CD14-positive monocyte (primary cell): ENCODE measurements at regions not wholly inside any gene's neighbourhood (a gene's known extent, or its start where the extent isn't known, plus 50 kb on each side); places are given as distances from the start of the nearest gene placed in this dataset.

ENCODE experiments used
- DNase-seq, 3 donors: peaks; one replicate each; pipeline ENCODE4 v3.0.0-alpha.2; 2011 to 2022
- H2AFZ ChIP-seq: 2 replicates; pipeline ENCODE4 v1.6.0; 2012; ENCODE audit warnings: mild to moderate bottlenecking, low read depth, low read length, inconsistent platforms; ENCODE audit not compliant: insufficient read depth, poor library complexity, severe bottlenecking
- H3K27ac ChIP-seq, 2 donors: 1 replicate in 1 of 2; 2 replicates in 1 of 2; pipeline ENCODE4 v1.5.1; 2012 to 2013; ENCODE audit warnings: low read length in 2 of 2, control low read depth in 1 of 2, inconsistent platforms in 1 of 2, low read depth in 1 of 2, mild to moderate bottlenecking in 1 of 2
- H3K27me3 ChIP-seq, 2 donors: one replicate each; pipeline versions ENCODE4 v1.6.0 to v1.6.1; 2011 to 2013; ENCODE audit warnings: low read length in 2 of 2; ENCODE audit not compliant: control insufficient read depth in 2 of 2, insufficient read depth in 2 of 2
- H3K36me3 ChIP-seq, 2 donors: replicated peaks in 1 of 2; 1 replicate in 1 of 2; 2 replicates in 1 of 2; pipeline versions ENCODE4 v1.5.1 to v1.6.1; 2012 to 2013; ENCODE audit warnings: low read length in 2 of 2, control low read depth in 1 of 2, inconsistent platforms in 1 of 2, mild to moderate bottlenecking in 1 of 2; ENCODE audit not compliant: insufficient read depth in 2 of 2, control insufficient read depth in 1 of 2
- H3K4me1 ChIP-seq, 2 donors: 1 replicate in 1 of 2; 2 replicates in 1 of 2; pipeline versions ENCODE4 v1.5.1 to v1.6.1; 2012 to 2013; ENCODE audit warnings: low read length in 2 of 2, control low read depth in 1 of 2, inconsistent platforms in 1 of 2, mild to moderate bottlenecking in 1 of 2, moderate library complexity in 1 of 2; ENCODE audit not compliant: insufficient read depth in 2 of 2, control insufficient read depth in 1 of 2
- H3K4me2 ChIP-seq: replicated peaks from 2 replicates; pipeline ENCODE3; 2012; ENCODE audit warnings: low read length, moderate library complexity, mild to moderate bottlenecking; ENCODE audit not compliant: poor library complexity, severe bottlenecking; ENCODE audit errors: extremely low read depth
- H3K4me3 ChIP-seq, 3 experiments: fragments of 200-600 bp in 1 of 3; sonication (generic) in 1 of 3; replicated peaks in 1 of 3; 1 replicate in 2 of 3; 2 replicates in 1 of 3; pipeline ENCODE4 v1.5.1; 2011 to 2013; ENCODE audit warnings: low read length in 3 of 3, mild to moderate bottlenecking in 3 of 3, control low read depth in 2 of 3, low read depth in 2 of 3, inconsistent platforms in 1 of 3, moderate library complexity in 1 of 3
- H3K79me2 ChIP-seq: 2 replicates; pipeline ENCODE4 v1.6.0; 2012; ENCODE audit warnings: mild to moderate bottlenecking, control low read depth, inconsistent platforms, low read length, moderate library complexity; ENCODE audit not compliant: insufficient read depth
- H3K9ac ChIP-seq: 2 replicates; pipeline ENCODE4 v1.6.0; 2017; ENCODE audit warnings: low read length, mild to moderate bottlenecking; ENCODE audit not compliant: insufficient read depth, poor library complexity, severe bottlenecking
- H3K9me3 ChIP-seq, 2 donors: replicated peaks in 1 of 2; 1 replicate in 1 of 2; 2 replicates in 1 of 2; pipeline versions ENCODE4 v1.5.1 to v1.6.1; 2012 to 2013; ENCODE audit warnings: low read length in 2 of 2, control low read depth in 1 of 2; ENCODE audit not compliant: control insufficient read depth in 1 of 2, insufficient read depth in 1 of 2
- H4K20me1 ChIP-seq: 2 replicates; pipeline ENCODE4 v1.6.0; 2012; ENCODE audit warnings: mild to moderate bottlenecking, low read length, control low read depth, moderate library complexity; ENCODE audit not compliant: insufficient read depth
- H3K27ac Mint-ChIP-seq, 7 donors: one replicate each; pipeline ENCODE4 v1.8.0; 2020; ENCODE audit warnings: mild to moderate bottlenecking in 7 of 7, mixed read lengths in 7 of 7, moderate library complexity in 6 of 7, inconsistent platforms in 2 of 7
- H3K27me3 Mint-ChIP-seq, 3 donors: one replicate each; pipeline ENCODE4 v1.8.0; 2021 to 2022; ENCODE audit warnings: low read depth in 3 of 3, mild to moderate bottlenecking in 3 of 3, mixed read lengths in 3 of 3, moderate library complexity in 3 of 3, inconsistent platforms in 1 of 3
- H3K36me3 Mint-ChIP-seq, 2 donors: one replicate each; pipeline ENCODE4 v1.8.0; 2020; ENCODE audit warnings: mixed read lengths in 2 of 2, inconsistent platforms in 1 of 2, mild to moderate bottlenecking in 1 of 2
- H3K4me1 Mint-ChIP-seq: one replicate; pipeline ENCODE4 v1.8.0; 2020; ENCODE audit warnings: mild to moderate bottlenecking, mixed read lengths
- H3K4me3 Mint-ChIP-seq, 2 donors: one replicate each; pipeline ENCODE4 v1.8.0; 2020; ENCODE audit warnings: mild to moderate bottlenecking in 2 of 2, mixed read lengths in 2 of 2, moderate library complexity in 1 of 2
- H3K9me3 Mint-ChIP-seq, 7 donors: one replicate each; pipeline ENCODE4 v1.8.0; 2020 to 2022; ENCODE audit warnings: mixed read lengths in 7 of 7, mild to moderate bottlenecking in 6 of 7, moderate library complexity in 6 of 7, inconsistent platforms in 2 of 7
- CTCF ChIP-seq: fragments of 200-600 bp; IDR thresholded peaks from one replicate; pipeline ENCODE4 v1.8.0; 2022; ENCODE audit warnings: antibody characterized with exemption, mild to moderate bottlenecking
- WGBS: methylation state at CpG from one replicate; pipeline ENCODE4 v1.1.5; 2013; ENCODE audit warnings: missing lambda C conversion rate; ENCODE audit not compliant: insufficient coverage; 5-methylcytosine and 5-hydroxymethylcytosine counted together
- intact Hi-C, 2 donors: fragments of 100-400 bp; cut with micrococcal nuclease; formaldehyde crosslinking; loops; one replicate each; pipeline versions ENCODE4 v1.15.0 to v1.15.1; 2023

- Histone ChIP-seq H3K4me3 (no peak overlapping the region), H3K27ac (no peak overlapping the region), H3K9me3 (no peaks in the 10 kb centered on the region), H3K79me2 (no peaks in the 10 kb centered on the region), H4K20me1 (no peaks in the 10 kb centered on the region), H3K9ac (no peak overlapping the region), H3K36me3 (no peaks in the 10 kb centered on the region), H3K27me3 (no peaks in the 10 kb centered on the region), H2AFZ (no peak overlapping the region), H3K4me1 (no peaks in the 10 kb centered on the region), H3K4me2 (no peak overlapping the region)
- peaks cover 0 to 5% (median 3%) of the 10 kb centered on the region in 7 donors for H3K9me3 Mint-ChIP-seq
- H3K4me3 Mint-ChIP-seq = no peak overlapping the region
- no peak for TF ChIP-seq CTCF
- WGBS = no CpG with 5 or more reads among the region's 1 CpG
- intact Hi-C loops = no loop called here
- H3K36me3 Mint-ChIP-seq = no peaks in the 10 kb centered on the region
- H3K27me3 Mint-ChIP-seq = peaks cover 0 to 2% (median 0%) of the 10 kb centered on the region in 3 donors
- H3K4me1 Mint-ChIP-seq = peaks cover 10% of the 10 kb centered on the region
- no peak for DNase-seq
- peak overlapping the region in 1 of 7 donors; percentile 32 for H3K27ac Mint-ChIP-seq
These were observed 115.4 kb upstream of the RPS6KA3 start for GRCh38 chrX:20382082-20382481.

- no peaks in the 10 kb centered on the region for H4K20me1 ChIP-seq
- no CpG with 5 or more reads among the region's 3 CpGs for WGBS
- peaks cover 0 to 3% (median 2%) of the 10 kb centered on the region in 3 donors for H3K27me3 Mint-ChIP-seq
- peak overlapping the region in 2 of 7 donors; percentile 36 to 45 for H3K27ac Mint-ChIP-seq
- no peaks in the 10 kb centered on the region for H3K9me3 ChIP-seq
- no peak overlapping the region for H2AFZ ChIP-seq
- no peak overlapping the region for H3K4me2 ChIP-seq
- H3K36me3 ChIP-seq = no peaks in the 10 kb centered on the region
- peak in 1 of 3 donors; percentile 46 for DNase-seq
- no peaks in the 10 kb centered on the region for H3K79me2 ChIP-seq
- intact Hi-C loops = loop anchor here in 1 of 2 donors (10.0 kb wide), 1 partner anchor 114 kb away; the partner anchor contains the start of gene RPS6KA3
- no peaks in the 10 kb centered on the region for H3K36me3 Mint-ChIP-seq
- peaks cover 25 to 29% of the 10 kb centered on the region in 2 donors for H3K4me1 ChIP-seq
- no peak overlapping the region for H3K4me3 ChIP-seq
- no peak overlapping the region for H3K27ac ChIP-seq
- no peak overlapping the region for H3K4me3 Mint-ChIP-seq
- peaks cover 33% of the 10 kb centered on the region for H3K4me1 Mint-ChIP-seq
- peaks cover 0 to 5% (median 3%) of the 10 kb centered on the region in 7 donors for H3K9me3 Mint-ChIP-seq
- H3K27me3 ChIP-seq = peaks cover 0 to 2% of the 10 kb centered on the region in 2 donors
- TF ChIP-seq CTCF = no peak
- no peak overlapping the region for H3K9ac ChIP-seq
These were observed 111.7 kb upstream of the RPS6KA3 start for GRCh38 chrX:20378233-20378920.
